OCI-M1 (cell line): ENCODE measurements at regions not wholly inside any gene's neighbourhood (a gene's known extent, or its start where the extent isn't known, plus 50 kb on each side); places are given as distances from the start of the nearest gene placed in this dataset.
"Not testable (repeated sequence)": the region's sequence is repeated elsewhere in the genome, so short reads cannot be mapped to it uniquely, and the experiment has no call there.

Experiments used
- DNase-seq: peaks from one replicate; lab custom pipeline; 2025; lab: John Stamatoyannopoulos, UW

DNA sequence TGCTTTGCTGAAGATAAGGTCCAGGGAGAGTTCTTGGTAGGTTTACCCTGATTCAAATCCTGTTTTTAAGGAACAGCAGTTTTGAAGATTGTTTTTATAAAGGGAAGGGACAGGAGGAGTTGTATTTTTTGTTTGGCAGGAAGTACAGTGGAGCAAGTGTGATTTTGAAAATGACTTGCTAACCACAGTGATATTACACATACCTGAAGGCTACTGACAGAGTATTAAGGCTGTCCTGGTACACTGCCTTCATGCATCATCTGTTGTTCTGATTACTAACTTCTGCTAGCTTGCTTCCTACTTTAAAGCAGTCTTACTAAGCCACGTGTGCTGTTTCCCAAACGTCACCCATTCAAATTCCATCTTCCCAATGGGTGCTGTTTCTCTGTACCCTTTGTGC lies 559.5 kb upstream of the SGCD start:
- DNase-seq = no peak

DNA sequence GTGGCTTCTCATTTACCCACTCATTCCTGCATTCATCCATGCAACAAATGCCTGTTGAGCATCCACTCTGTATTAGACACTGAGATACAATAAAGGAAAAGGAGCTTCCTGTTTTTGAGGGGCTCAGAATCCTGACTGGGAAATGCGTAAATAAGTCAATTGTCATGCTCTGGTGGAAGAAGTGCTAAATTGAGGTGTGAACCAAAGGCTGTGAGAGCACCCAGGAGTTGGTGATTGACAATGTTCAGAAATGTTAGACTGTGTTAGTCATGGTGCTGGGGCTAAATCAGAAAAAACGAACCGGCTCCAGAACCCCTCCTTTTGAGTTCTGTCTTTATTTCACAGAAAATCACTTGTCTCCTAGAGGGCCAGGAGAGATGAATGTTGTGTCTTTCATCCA lies 558.6 kb upstream of the SGCD start:
- no peak for DNase-seq

DNA sequence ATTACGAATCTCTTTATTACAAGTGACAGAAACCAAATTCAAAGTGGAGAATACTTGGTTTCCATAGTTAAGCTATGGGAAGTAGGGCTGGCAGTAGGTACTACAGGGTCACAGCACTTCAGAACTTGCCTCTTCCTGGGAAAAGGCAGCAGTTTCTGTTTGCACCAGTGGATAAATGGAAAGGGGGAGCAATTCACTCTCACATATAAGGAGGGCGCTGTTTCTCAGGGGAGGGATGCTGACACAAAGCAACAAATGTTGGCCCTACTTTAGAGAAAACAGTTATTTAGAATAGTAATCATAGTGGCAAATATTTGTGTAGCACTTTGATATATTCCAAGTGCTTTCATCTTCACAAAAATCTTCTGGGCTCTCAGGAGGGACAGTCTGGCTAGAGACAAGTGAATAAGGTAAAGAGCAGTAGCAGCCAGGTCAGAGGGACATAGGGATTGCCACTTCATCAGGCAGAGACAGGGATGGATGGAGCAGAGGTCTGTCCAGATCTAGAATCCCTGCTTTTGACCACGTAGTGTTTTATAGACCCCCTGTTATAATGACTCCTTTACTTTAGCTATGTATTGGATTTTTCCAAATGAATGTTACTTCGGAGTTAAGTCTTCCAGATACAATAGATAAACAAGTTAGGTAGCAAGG lies 554.8 kb upstream of the SGCD start:
- DNase-seq = no peak

DNA sequence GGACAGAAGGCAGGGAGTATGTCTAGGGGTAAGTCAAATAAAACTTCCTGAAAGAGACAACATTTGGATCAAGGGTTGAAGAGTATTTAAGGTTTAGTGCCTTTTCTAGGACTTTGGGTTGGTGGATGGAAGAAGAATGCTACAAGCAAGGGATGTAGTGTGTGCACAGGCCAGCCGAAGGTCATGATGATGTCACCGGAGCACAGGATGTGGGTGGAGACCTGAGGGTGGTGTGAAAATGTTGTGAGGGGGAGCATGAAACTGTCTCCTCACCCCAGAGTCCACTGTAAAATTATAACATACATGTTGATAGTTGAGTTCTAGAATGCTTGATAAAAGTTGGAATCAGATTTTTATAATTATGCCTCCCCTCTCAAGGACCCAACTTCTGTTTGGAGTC lies 553.3 kb upstream of the SGCD start:
- DNase-seq = no peak

DNA sequence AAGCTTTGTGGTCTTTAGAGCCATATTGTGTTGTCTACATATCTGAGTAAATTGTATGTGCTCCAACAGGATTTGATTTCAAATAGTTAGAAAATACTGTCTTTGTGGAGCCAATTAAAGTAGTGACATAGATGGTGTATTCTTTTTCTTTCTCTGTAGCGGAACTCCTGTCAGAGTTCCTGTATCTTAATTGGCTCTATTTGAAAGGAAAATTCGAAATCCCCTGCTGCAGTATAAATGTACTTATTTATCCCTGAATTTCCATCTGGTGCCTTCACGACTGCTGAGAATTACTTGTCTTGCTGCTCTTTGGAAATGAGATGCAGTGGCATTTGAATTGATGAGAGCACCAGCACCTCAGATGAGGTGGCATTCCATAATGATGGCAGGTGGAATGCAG lies 546.7 kb upstream of the SGCD start:
- DNase-seq = no peak

DNA sequence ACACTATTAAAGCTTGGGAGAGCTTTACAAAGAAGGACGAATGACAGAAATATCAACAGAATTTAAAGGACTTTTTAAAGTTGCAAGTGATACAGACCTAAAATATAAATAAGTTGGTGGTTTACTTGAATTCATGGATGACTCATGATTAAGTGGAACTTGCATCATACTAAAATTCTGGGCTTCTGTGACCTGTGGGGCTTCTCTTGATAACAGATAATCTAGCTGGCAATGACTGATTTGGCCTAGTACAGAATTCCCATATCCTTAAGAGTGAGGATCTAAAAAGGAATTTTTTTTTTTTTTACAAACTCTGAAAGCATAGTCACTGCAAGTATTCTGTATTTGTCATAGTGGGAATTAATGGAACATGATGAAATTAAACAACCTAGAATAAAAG lies 543.7 kb upstream of the SGCD start:
- DNase-seq = peak; percentile 56

DNA sequence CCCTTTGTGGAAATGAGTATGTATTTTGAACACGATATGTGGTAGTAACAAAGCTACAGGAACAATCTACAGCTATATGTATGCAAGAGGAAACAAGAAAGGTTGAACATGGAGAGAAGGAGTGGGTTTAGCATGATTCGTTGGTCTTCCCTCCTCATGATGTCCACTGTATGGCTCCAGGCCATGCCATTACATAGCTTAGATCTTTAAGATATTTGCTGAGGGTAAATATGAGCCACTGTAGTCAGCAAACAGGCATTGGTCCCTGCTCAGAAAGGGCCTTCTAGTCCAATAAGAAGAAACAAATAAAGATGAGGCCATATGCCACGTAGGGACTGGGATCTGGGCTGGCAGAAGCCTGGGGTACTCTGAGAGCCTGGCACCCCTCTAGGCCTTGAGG lies 543.2 kb upstream of the SGCD start:
- no peak for DNase-seq

DNA sequence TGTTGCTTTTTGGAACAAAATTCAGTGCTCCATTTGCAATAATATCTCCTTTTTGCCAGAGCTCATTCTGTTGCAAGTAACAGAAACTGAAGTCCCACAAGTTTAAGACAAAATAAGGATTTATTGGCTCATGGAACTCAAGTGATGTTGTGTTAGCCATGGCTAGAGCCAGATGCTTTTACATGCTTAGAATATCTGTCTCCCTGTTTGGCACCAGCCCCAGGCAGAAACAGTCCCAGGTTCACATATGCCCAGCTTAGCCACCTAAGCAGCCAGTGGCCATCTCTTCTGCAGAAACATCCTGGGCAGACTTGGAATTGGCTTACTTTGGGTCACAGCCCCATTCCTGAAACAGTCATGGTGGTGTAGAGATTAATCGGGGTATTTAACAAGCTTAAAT lies 540.9 kb upstream of the SGCD start:
- DNase-seq = no peak

DNA sequence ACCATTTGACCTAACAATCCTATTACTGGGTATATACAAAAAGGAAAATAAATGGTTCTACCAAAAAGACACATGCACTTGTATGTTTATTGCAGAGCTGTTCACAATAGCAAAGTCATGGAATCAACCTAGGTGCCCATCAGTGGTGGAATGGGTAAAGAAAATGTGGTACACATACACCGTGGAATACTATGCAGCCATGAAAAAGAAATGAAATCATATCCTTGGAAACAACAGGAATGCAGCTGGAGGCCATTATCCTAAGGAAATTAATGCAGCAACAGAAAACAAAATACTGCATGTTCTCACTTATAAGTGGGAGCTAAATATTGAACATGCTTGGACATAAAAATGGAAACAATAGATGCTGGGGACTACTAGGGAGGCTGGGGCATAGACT lies 534.1 kb upstream of the SGCD start:
- no peak for DNase-seq

DNA sequence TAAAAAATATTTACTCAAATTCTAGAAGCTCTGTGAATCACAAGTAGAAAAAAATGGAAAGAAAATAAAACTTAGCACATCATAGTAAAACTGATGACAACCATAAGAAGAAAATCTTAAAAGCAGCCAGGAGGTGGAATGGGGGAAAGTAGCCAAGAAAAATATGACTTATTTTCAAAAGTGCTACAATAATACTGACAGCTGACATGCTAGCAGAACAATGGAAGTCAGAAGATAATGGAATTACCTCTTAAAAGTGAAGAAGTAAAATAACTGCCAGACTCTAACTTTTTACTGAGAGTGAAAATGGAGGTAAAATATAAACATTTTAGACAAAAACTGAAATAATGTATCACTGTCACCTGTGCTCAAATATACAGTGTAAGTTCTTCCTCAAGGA lies 532.2 kb upstream of the SGCD start:
- peak; percentile 3 for DNase-seq

DNA sequence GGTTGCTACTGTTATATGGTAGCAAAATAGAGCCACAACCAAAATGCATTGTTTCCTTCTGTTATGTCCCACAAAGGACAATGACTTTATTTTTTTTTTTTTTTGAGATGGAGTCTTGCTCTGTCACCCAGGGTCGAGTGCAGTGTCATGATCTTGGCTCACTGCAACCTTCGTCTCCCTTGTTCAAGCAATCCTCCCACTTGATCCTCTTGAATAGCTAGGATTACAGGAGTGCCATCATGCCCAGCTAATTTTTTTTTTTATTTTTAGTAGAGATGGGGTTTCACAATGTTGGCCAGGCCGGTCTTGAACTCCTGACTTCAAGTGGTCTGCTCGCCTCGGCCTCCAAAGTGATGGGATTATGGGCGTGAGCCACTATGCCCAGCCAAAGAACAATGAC lies 527.7 kb upstream of the SGCD start:
- no peak for DNase-seq

DNA sequence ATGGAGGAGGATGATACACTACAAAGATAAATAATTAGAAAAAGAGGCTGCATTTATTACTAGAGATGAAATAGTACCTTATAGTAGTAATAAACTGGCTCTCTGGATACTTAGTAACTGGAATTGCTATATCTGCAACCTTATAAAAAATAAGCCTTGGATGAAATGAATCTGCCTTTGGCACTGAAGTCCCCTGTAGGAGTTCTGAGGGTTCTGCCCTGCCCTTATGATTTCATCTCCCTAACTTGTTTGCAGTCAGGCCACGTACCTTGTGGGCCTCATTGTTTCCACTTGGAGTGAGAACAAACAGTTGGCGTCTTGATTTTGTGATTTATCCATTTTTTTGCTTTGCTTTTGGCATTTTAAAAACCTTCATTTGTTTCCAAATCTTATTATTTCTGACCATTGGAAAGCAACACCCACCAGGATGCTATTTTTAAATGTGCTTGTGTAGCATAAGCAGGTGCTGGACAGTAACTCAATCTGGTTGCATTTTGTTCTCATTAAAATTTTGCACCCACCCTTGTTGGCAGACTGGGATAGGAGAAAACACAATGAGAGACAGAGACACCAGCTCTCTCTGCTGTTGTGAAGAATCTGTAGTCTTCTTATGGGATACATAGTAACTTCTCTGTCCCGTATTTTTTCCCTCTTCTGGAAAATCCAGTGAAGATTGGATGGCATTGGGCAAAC lies 518.9 kb upstream of the SGCD start:
- no peak for DNase-seq

DNA sequence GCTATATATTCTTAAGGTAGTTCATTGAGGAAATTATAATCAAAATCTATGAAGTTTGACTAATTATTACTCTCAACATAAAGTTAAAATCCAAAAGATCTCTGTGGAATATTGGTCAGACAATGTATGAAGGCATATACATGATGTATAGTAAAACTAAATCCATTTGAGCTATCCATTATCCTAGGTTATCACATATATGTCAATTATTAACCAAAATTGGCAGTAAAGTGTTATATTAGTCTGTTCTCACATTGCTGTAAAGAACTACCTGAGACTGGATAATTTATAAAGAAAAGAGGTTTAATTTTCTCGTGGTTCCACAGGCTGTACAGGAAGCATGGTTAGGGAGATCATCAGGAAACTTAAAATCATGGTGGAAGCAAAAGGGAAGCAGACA lies 511.7 kb upstream of the SGCD start:
- DNase-seq = no peak

DNA sequence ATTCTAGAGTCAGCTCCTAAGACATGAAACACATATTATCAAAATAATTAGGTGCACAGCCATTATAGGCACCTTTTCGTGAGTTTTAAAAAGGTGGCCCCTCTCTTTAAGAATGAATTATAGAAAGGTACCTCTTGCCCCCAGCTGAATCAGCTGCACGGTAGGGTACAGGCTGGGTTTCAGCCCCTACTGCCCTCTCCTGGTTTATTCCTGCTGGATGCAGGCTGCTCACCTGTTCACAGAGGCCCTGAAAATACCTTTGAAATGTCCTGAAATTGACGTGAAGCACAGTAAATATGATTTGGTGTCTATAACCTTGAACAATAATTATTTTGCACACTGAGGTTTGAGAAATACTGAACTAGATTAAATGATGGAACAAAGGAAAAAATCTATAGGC lies 504.8 kb upstream of the SGCD start:
- no peak for DNase-seq

DNA sequence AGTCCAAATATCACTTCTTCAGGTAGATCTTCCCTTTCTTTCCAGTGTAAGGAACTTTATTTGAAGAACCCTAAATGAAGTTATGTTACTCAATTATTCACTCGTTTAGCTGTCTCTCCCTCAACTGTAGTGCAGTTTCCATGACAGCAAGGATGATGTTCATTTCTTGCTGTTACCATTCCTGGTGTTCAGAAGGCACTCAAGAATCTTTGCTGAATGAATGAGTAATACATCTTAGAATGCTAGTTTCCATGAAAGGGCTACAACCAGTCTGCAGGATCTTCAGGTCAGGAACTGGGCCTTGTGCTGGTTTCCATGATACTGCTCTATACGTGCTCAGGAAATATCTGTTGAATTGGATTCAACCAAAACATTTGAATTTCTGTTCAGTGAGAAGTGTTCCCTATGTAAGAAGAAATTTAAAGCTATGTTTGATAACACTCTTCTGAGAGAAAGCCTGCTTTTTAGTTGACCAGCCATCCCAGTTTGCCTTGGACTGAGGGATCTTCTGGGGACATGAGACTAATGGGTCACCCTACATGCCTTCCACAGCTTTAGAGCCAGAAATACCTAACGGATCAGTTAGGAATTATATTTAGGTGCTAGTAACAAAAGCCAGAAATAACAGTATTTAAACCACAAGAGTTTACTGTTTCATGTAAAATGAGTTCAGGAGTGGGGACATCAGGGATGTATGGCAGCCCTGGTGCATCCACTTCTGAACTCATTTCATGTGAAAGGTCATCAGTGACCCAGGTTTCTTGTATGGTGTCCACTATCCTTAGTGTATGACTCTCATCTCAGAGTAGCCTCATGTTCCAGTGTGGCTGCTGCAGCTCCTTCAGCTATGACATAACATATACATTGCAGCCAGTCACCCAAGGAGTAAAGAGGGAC lies 500.1 kb upstream of the SGCD start:
- no peak for DNase-seq

DNA sequence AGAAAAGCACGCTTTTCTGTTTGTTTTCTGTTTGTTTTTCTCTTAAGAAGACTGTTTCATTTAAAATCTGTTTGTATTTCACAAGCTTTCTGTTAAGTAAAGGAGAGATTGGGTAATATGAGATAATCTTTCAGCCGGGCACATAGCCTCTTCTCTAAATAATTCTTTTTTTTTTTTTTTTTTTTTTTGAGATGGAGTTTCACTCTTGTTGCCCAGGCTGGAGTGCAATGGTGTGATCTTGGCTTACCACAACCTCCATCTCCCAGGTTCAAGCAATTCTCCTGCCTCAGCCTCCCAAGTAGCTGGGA lies 499.5 kb upstream of the SGCD start:
- DNase-seq = not testable (repeated sequence)

DNA sequence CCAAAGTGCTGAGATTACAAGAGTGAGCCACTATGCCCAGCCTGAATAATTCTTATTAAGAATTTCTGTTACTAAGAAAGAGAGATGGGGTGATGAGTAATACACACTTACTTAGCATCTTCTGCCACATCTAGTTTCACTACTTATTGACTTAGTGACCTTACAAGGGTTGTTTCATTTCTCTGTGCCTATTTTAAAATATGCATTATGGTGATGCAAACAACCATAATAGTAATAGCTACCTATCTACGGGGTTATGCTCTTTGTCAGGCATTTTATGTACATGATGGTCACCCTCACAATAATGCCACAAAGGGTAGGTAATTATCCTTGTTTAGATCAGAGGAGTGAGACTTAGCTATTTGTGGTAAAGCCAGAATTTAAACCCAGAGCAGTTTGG lies 499.0 kb upstream of the SGCD start:
- no peak for DNase-seq

DNA sequence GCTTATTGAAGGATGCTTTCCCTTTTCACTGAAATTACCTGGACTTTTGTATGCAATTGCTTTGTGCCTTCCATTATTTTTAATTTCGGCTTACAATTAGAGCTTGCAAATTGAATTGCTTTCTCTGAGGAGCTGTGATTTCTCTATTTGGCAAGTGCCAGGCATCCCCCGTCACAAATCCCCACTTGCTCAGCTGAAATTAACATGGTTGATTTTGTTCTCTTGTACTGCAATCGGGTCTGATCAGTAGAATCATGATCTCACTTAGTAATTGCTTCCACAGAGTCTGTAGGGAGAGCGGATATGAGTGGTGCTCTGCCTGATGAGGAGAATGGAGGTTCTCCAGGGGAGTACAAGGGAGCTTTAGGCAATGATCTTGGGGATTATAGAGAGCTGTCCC lies 495.5 kb upstream of the SGCD start:
- DNase-seq = no peak

DNA sequence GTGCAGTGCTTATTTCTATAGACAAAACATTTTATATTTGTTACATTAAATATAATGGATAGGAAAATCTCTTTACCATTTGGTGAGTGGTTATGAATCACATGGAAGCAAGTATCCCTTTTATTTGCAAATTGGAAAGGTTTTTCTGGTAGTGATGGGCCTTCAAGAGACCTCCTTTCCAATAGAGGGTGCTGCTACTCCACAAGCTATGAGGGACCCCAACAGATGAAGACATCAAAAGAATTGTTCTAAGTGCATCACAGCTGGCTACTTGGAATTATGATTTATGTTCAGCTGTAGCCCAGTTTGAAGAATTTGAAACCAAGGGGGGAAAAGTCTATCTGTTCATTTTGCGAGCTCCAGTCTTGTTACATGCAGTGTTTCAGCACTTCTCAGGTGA lies 493.7 kb upstream of the SGCD start:
- DNase-seq = no peak

DNA sequence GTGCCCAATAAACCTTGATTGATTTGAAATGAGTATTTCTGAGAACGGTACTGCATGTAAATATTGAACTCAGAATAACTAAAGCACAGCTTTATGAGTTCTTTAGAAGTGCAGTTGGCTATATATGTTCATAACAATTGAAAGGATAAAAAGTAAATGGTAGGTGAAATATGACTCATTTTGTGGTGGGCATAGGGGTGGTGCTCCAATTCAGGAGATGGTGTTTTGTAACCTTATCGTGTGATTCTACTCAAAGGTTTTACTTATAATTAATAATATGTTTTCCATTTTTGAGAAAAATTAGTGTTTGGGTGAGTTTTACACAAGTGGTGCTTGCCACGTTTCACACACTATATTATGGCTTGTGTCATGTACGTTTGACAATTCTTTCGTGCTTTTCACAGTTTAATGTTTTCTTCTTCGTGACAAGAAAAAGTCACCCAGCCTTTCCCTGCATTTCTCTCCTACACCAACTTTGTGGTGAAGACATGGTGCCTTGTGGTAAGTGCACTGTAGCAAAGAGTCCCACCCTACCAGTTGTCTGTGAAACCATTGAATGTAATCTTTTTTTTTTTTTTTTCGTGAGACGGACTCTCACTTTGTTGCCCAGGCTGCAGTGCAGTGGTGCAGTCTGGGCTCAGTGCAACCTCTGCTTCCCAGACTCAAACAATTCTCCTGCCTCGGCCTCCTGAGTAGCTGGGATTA lies 492.5 kb upstream of the SGCD start:
- DNase-seq = no peak

DNA sequence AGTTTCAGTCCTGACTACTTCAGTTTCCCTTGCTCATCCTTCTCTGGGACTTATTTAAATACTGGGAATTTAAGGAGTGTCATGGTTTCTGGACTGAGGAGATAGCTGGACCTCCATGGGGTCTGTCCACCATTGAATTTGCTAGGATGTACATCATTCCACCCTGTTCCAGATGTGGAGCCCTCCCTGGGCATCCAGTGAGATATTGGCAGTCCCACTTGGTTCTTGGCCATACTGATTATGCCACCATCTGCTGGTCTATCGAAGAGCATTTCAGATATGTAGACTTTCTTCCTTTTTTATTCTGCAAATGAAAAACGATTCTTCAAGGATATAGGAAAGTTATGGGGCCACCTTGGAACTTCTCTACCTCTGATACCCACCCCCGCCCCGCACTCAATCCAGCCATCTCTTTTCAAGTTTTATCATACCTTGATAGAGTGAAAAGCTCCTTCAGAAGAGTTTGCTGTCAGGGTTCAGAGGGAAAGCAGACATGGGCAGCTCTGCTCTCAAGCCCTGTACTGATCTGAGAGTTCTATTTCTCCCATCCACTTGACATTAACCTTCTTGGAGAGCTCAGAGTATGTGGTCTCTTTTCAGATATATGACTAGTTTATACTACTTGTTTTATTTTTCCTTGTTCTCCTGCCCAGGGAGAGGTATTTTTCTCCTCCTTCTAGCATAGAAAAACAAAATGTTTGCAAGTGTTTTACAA lies 490.7 kb upstream of the SGCD start:
- DNase-seq = no peak

DNA sequence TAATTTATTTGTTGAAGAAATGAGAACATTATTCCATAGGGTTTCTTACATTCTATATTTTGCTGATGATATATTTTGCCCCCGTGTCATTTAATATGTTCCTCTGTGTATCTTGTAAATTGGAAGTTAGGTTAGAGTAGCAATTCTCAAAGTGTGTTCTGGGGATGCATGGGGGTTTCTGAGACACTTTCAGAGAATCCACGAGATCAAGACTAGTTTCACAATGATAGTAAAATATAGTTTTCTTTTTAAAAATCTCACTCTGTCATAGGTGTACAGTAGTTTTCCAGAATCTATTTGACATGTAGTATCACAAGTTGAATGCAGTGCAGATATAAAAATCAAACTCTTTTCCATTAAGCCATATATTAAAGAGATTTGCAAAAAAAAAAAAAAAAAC lies 488.6 kb upstream of the SGCD start:
- DNase-seq = no peak
